Heart left ventricle (tissue), 16 donors: ENCODE measurements at regions not wholly inside any gene's neighbourhood (a gene's known extent, or its start where the extent isn't known, plus 50 kb on each side); places are given as distances from the start of the nearest gene placed in this dataset.
"Not testable (repeated sequence)": the region's sequence is repeated elsewhere in the genome, so short reads cannot be mapped to it uniquely, and the experiment has no call there.

ENCODE experiments used
- ATAC-seq, 4 donors: fragments of 200-7000 bp; cut with Tn5 transposase; one replicate each; pipeline ENCODE4 v1.9.1; 2020 to 2022; ENCODE audit warnings: moderate library complexity in 4 of 4, mild to moderate bottlenecking in 3 of 4, moderate number of reproducible peaks in 1 of 4
- DNase-seq, 5 donors: peaks; one replicate each; pipeline ENCODE4 v3.0.0-alpha.2; 2020
- H3K27ac ChIP-seq, 12 donors: fragments of 200-600 bp; sonication (generic) in 4 of 12; one replicate each; pipeline versions ENCODE4 v1.5.0 to v1.8.0; 2016 to 2022; ENCODE audit warnings: mild to moderate bottlenecking in 2 of 12
- H3K27me3 ChIP-seq, 9 donors: fragments of 200-600 bp; sonication (generic) in 2 of 9; one replicate each; pipeline versions ENCODE4 v1.5.1 to v1.8.0; 2016 to 2022; ENCODE audit warnings: mild to moderate bottlenecking in 3 of 9
- H3K36me3 ChIP-seq, 9 donors: fragments of 200-600 bp; sonication (generic) in 2 of 9; one replicate each; pipeline versions ENCODE4 v1.5.0 to v1.8.0; 2018 to 2022; ENCODE audit warnings: mild to moderate bottlenecking in 2 of 9
- H3K4me1 ChIP-seq, 12 donors: fragments of 200-600 bp; sonication (generic) in 4 of 12; one replicate each; pipeline versions ENCODE4 v1.5.0 to v1.8.0; 2016 to 2022; ENCODE audit warnings: mild to moderate bottlenecking in 3 of 12
- H3K4me3 ChIP-seq, 12 donors: fragments of 200-600 bp; sonication (generic) in 4 of 12; one replicate each; pipeline versions ENCODE4 v1.5.0 to v1.8.0; 2017 to 2022; ENCODE audit warnings: mild to moderate bottlenecking in 9 of 12, moderate library complexity in 4 of 12
- H3K9me3 ChIP-seq, 12 donors: fragments of 200-600 bp; sonication (generic) in 4 of 12; one replicate each; pipeline versions ENCODE4 v1.5.0 to v1.8.0; 2016 to 2022; ENCODE audit warnings: mild to moderate bottlenecking in 1 of 12
- POLR2A ChIP-seq, 2 donors: fragments of 450-650 bp; IDR thresholded peaks; one replicate each; pipeline ENCODE4 v1.6.1; 2017; ENCODE audit warnings: antibody characterized with exemption in 2 of 2, mild to moderate bottlenecking in 2 of 2, moderate library complexity in 2 of 2
- WGBS, 4 donors: extraction: QIAGEN DNeasy Blood & Tissue Kit in 2 of 4; methylation state at CpG; one replicate each; pipeline versions ENCODE4 v1.1.5 to v1.1.7; 2013 to 2018; 5-methylcytosine and 5-hydroxymethylcytosine counted together
- intact Hi-C, 10 donors: fragments of 100-400 bp; cut with DNase I; formaldehyde crosslinking; loops; one replicate each; pipeline versions ENCODE4 v1.11.1 to v1.14.2; 2022
- TF ChIP-seq, protein P1 (sequence below), 12 donors: fragments of 200-600 bp; sonication (generic) in 4 of 12; IDR thresholded peaks; one replicate each; pipeline versions ENCODE4 v1.5.0 to v1.8.0; 2018 to 2022; ENCODE audit warnings: antibody characterized with exemption in 12 of 12, mild to moderate bottlenecking in 5 of 12
- donor health status: ischemic (EF 13 %, LVEDD 7.1; RV severe dilation, severe dysfunction).
- donor health status: healthy with polysubstance abuse.
- donor health status: DM: no; HTN: yes; CAD: no.
- donor health status: DM: no; HTN: no; CAD: no.
- donor health status: ischemic (EF 25% LVEDD 6.9; RV normal size, moderate dysfunction).
- donor health status: ischemic (EF 25% LVEDD 5.7; RV mildly dilated, moderate dysfunction).
- donor health status: healthy.
- donor health status: DM: yes; HTN: yes; CAD: no.
- donor health status: ischemic (EF 35%, LVEDD 5.7; RV mildly dilated, moderate dysfunction).
- donor health status: nonischemic (EF 11% LVEDD 7.7; RV severe dilation, severe dysfunction).
- donor health status: DM: yes; HTN: yes; CAD: no.
- donor health status: PGD.
- donor health status: ischemic (EF 29% LVEDD 5.4; RV normal size, mild dysfunction).
- donor health status: nonischemic (EF 23%, LVEDD 6.1; RV moderate dilation, normal function).

DNA sequence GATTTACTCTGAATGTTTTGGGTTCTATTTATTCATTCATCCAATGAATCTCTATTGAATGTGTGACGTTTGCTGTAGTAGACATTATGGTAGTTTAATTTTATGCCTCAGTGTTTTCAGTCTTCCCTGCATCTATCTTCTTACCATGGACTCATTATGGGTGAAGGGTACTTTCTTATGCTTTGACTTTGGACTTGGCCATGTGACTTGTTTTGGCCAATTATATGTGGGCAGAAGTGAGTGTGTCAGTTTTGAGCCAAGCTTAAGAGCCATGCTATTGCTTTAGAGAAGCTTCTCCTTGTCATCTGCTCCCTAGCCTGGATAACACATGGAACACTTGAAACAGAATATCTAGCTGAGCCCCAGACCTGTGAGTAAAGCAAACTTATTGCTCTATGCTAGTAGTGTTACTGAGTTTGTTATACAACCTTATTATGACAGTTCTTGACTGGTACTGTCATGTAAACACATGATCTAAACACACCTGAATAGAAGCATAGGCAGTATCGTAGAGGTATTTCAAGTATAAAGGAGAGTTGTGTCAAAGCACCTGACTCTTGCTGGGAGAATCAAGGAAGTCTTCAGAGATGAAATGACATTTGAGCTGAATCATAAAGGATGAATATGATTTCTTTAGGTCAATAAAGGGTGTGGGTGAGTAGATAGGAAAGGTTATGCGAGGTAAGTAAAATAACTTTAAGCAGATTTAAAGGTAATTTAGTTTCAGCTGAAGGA, 128.4 kb downstream of the NAA11 start:
- intact Hi-C loops, result no loop called here
- TF ChIP-seq, protein P1, sequence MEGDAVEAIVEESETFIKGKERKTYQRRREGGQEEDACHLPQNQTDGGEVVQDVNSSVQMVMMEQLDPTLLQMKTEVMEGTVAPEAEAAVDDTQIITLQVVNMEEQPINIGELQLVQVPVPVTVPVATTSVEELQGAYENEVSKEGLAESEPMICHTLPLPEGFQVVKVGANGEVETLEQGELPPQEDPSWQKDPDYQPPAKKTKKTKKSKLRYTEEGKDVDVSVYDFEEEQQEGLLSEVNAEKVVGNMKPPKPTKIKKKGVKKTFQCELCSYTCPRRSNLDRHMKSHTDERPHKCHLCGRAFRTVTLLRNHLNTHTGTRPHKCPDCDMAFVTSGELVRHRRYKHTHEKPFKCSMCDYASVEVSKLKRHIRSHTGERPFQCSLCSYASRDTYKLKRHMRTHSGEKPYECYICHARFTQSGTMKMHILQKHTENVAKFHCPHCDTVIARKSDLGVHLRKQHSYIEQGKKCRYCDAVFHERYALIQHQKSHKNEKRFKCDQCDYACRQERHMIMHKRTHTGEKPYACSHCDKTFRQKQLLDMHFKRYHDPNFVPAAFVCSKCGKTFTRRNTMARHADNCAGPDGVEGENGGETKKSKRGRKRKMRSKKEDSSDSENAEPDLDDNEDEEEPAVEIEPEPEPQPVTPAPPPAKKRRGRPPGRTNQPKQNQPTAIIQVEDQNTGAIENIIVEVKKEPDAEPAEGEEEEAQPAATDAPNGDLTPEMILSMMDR (IDR thresholded peaks at IDR 0.05), result no peak
- TF ChIP-seq POLR2A (IDR thresholded peaks at IDR 0.05), result no peak
- DNase-seq (no peak), ATAC-seq (no peak)
- H3K4me1 ChIP-seq, result no peaks in the 10 kb centered on the region
- no peaks in the 10 kb centered on the region for H3K27me3 ChIP-seq
- H3K36me3 ChIP-seq, result no peaks in the 10 kb centered on the region
- no peak overlapping the region for H3K27ac ChIP-seq
- WGBS, 4 donors, result 89 to 91% (median 90%) methylated on average over 3 of the region's 3 CpGs
- H3K4me3 ChIP-seq, result no peak overlapping the region
- H3K9me3 ChIP-seq, result peaks cover 0 to 3% (median 0%) of the 10 kb centered on the region in 12 donors

DNA sequence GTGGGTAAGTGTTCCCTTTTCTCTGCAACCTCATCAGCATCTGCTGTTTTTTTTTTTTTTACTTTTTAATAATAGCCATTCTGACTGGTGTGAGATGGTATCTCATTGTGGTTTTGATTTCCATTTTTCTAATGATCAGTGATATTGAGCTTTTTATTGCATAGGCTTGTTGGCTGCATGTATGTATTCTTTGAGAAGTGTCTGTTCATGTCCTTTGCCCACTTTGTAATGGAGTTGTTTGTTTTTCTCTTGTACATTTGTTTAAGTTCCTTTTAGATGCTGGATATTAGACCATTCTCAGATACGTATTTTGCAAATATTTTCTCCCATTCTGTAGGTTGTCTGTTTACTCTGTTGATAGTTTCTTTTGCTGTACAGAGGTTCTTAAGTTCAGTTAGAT, 134.6 kb downstream of the NAA11 start:
- H3K27ac ChIP-seq, H3K4me1 ChIP-seq, DNase-seq, ATAC-seq, intact Hi-C loops, H3K27me3 ChIP-seq, H3K4me3 ChIP-seq, H3K36me3 ChIP-seq: not testable (repeated sequence)
- peaks cover 0 to 13% (median 0%) of the 10 kb centered on the region in 12 donors for H3K9me3 ChIP-seq
- WGBS, 4 donors, result 83 to 93% (median 87%) methylated on average over 1 of the region's 1 CpG

- 60 to 69% (median 65%) methylated on average over 3 of the region's 3 CpGs for WGBS, 4 donors
- no peaks in the 10 kb centered on the region for H3K4me1 ChIP-seq
- peaks cover 0 to under 1% (median 0%) of the 10 kb centered on the region in 12 donors for H3K9me3 ChIP-seq
- DNase-seq, result no peak
- no peak overlapping the region for H3K4me3 ChIP-seq
- TF ChIP-seq POLR2A (IDR thresholded peaks at IDR 0.05), result no peak
- TF ChIP-seq, protein P1 (IDR thresholded peaks at IDR 0.05), result no peak
- intact Hi-C loops, result no loop called here
- no peaks in the 10 kb centered on the region for H3K36me3 ChIP-seq
- H3K27me3 ChIP-seq, result no peaks in the 10 kb centered on the region
- no peak overlapping the region for H3K27ac ChIP-seq
- ATAC-seq, result no peak
These were observed 140.3 kb downstream of the NAA11 start for GRCh38 chr4:79185526-79186045.

DNA sequence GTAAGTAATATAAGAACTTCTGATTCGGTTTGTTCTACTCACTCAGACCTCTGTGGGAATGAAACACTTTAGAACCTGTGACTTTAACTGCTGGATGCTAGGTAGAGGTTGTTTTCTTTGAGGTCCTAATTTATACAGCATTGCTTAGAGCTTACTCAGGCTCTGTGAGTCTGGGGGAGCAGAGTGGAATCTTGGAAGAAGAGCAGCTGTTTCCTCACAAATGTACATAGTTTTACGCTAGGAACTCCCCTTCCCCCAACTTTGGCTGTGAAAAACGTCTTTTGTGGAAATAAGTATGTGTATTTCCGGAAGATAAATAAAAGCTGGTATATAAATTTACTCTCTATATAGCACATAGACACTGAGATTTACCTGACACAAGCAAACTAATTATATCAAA, 141.4 kb downstream of the NAA11 start:
- ATAC-seq, result no peak
- 59 to 73% (median 68%) methylated on average over 4 of the region's 4 CpGs for WGBS, 4 donors

More for the DNA sequence above, 141.4 kb downstream of the NAA11 start:
- no peak for TF ChIP-seq POLR2A (IDR thresholded peaks at IDR 0.05)
- TF ChIP-seq, protein P1 (IDR thresholded peaks at IDR 0.05), result no peak
- H3K36me3 ChIP-seq, result no peaks in the 10 kb centered on the region
- H3K9me3 ChIP-seq, result peaks cover 0 to 3% (median 0%) of the 10 kb centered on the region in 12 donors
- H3K4me3 ChIP-seq, result no peak overlapping the region
- intact Hi-C loops, result no loop called here
- no peaks in the 10 kb centered on the region for H3K4me1 ChIP-seq
- no peak overlapping the region for H3K27ac ChIP-seq
- no peaks in the 10 kb centered on the region for H3K27me3 ChIP-seq
- DNase-seq, result no peak
